H1 (cell line): ENCODE measurements at regions not wholly inside any gene's neighbourhood (a gene's known extent, or its start where the extent isn't known, plus 50 kb on each side); places are given as distances from the start of the nearest gene placed in this dataset.

Experiments used
- CTCF ChIA-PET: fragments of 300-600 bp; sonication (Branson Sonifier 250); formaldehyde crosslinking; loops from one replicate; lab custom pipeline; 2021; ENCODE audit not compliant: partially characterized antibody; lab: Charles Lee
- POLR2A ChIA-PET: fragments of 300-600 bp; sonication (Branson Sonifier 250); formaldehyde crosslinking; loops from one replicate; lab custom pipeline; 2021; ENCODE audit warnings: inconsistent platforms; ENCODE audit not compliant: partially characterized antibody; lab: Charles Lee
- DNase-seq, 2 experiments: peaks; one replicate each; pipeline versions ENCODE4 v3.0.0 to v3.0.0-alpha.2; 2010 to 2022; ENCODE audit warnings: low spot score in 2 of 2, low read depth in 1 of 2, mixed read lengths in 1 of 2
- FAIRE-seq: peaks from 2 replicates; lab custom pipeline; 2011; peaks lifted over from hg19 to GRCh38; lab: Jason Lieb, UNC
- H2AFZ ChIP-seq: 2 replicates; pipeline ENCODE4 v1.8.1; 2012; ENCODE audit warnings: low read length, inconsistent platforms
- H2AK5ac ChIP-seq: 2 replicates; pipeline ENCODE4 v1.6.1; 2013; ENCODE audit warnings: low read depth, low read length
- H2BK120ac ChIP-seq: replicated peaks from 2 replicates; pipeline ENCODE3; 2013; ENCODE audit warnings: low read depth, low read length, inconsistent platforms
- H2BK12ac ChIP-seq: 2 replicates; pipeline ENCODE4 v1.6.1; 2013; ENCODE audit warnings: low read depth, low read length
- H2BK15ac ChIP-seq: 2 replicates; pipeline ENCODE4 v1.6.1; 2013; ENCODE audit warnings: low read length
- H2BK20ac ChIP-seq: 2 replicates; pipeline ENCODE4 v1.6.1; 2013; ENCODE audit warnings: low read length
- H2BK5ac ChIP-seq: 2 replicates; pipeline ENCODE4 v1.6.1; 2013; ENCODE audit warnings: low read depth, low read length
- H3K14ac ChIP-seq: 2 replicates; pipeline ENCODE4 v1.6.1; 2013; ENCODE audit warnings: inconsistent platforms; ENCODE audit not compliant: insufficient read length
- H3K18ac ChIP-seq: 2 replicates; pipeline ENCODE4 v1.6.1; 2013; ENCODE audit warnings: low read length; ENCODE audit errors: extremely low read depth
- H3K23ac ChIP-seq: 2 replicates; pipeline ENCODE4 v1.6.1; 2013; ENCODE audit warnings: inconsistent platforms; ENCODE audit not compliant: insufficient read length
- H3K23me2 ChIP-seq: 2 replicates; pipeline ENCODE4 v1.6.1; 2013; ENCODE audit warnings: low read depth, low read length
- H3K27ac ChIP-seq: 2 replicates; pipeline ENCODE4 v1.6.1; 2011; ENCODE audit warnings: low read depth, low read length, inconsistent platforms
- H3K27me3 ChIP-seq, 4 experiments: replicated peaks in 1 of 4; 1 replicate in 1 of 4; 2 replicates in 3 of 4; pipeline versions ENCODE4 v1.6.1 to v1.8.1; 2011 to 2013; ENCODE audit warnings: low read length in 3 of 4, mild to moderate bottlenecking in 3 of 4, inconsistent platforms in 2 of 4, mixed read lengths in 2 of 4, moderate library complexity in 1 of 4; ENCODE audit not compliant: control insufficient read depth in 3 of 4, insufficient read depth in 3 of 4; ENCODE audit errors: extremely low read depth in 1 of 4
- H3K36me3 ChIP-seq, 4 experiments: 2 replicates each; pipeline versions ENCODE4 v1.6.1 to v1.8.1; 2011 to 2013; ENCODE audit warnings: mild to moderate bottlenecking in 4 of 4, low read length in 3 of 4, moderate library complexity in 2 of 4, control low read depth in 1 of 4, inconsistent platforms in 1 of 4; ENCODE audit not compliant: insufficient read depth in 4 of 4, control insufficient read depth in 2 of 4
- H3K4ac ChIP-seq: replicated peaks from 2 replicates; pipeline ENCODE3; 2013; ENCODE audit warnings: low read length, low read depth, mixed read lengths, inconsistent platforms; ENCODE audit not compliant: insufficient read length
- H3K4me1 ChIP-seq, 4 experiments: replicated peaks in 1 of 4; 1 replicate in 1 of 4; 2 replicates in 3 of 4; pipeline versions ENCODE4 v1.6.1 to v1.8.1; 2011 to 2013; ENCODE audit warnings: low read length in 3 of 4, inconsistent platforms in 2 of 4, mixed read lengths in 1 of 4; ENCODE audit not compliant: insufficient read depth in 4 of 4, control insufficient read depth in 3 of 4
- H3K4me2 ChIP-seq, 2 experiments: 2 replicates each; pipeline versions ENCODE4 v1.6.1 to v1.8.1; 2011 to 2013; ENCODE audit warnings: low read depth in 2 of 2, low read length in 2 of 2, control low read depth in 1 of 2, inconsistent platforms in 1 of 2, mild to moderate bottlenecking in 1 of 2; ENCODE audit not compliant: insufficient read depth in 1 of 2
- H3K4me3 ChIP-seq, 4 experiments: fragments of 200-600, 300-600 bp in 1 of 4; sonication (generic), shearing (Covaris generic), sonication (Bioruptor Twin) in 1 of 4; 2 replicates each; pipeline versions ENCODE4 v1.5.1 to v1.8.1; 2011 to 2016; ENCODE audit warnings: low read length in 4 of 4, low read depth in 3 of 4, control low read depth in 2 of 4, inconsistent platforms in 2 of 4, mild to moderate bottlenecking in 2 of 4, mixed read lengths in 1 of 4, moderate library complexity in 1 of 4; ENCODE audit not compliant: insufficient read depth in 2 of 4; ENCODE audit errors: extremely low read depth in 1 of 4
- H3K56ac ChIP-seq: replicated peaks from 2 replicates; pipeline ENCODE3; 2013; ENCODE audit warnings: low read depth, mild to moderate bottlenecking, mixed read lengths, low read length, inconsistent platforms; ENCODE audit not compliant: insufficient read length
- H3K79me1 ChIP-seq: 2 replicates; pipeline ENCODE4 v1.6.1; 2013; ENCODE audit warnings: low read depth, low read length, control low read depth
- H3K79me2 ChIP-seq, 2 experiments: 2 replicates each; pipeline versions ENCODE4 v1.6.1 to v1.8.1; 2012 to 2013; ENCODE audit warnings: low read length in 2 of 2, mild to moderate bottlenecking in 2 of 2, inconsistent platforms in 1 of 2; ENCODE audit not compliant: insufficient read depth in 2 of 2, control insufficient read depth in 1 of 2
- H3K9ac ChIP-seq, 4 experiments: replicated peaks in 1 of 4; 1 replicate in 1 of 4; 2 replicates in 3 of 4; pipeline versions ENCODE4 v1.6.1 to v1.8.1; 2011 to 2013; ENCODE audit warnings: low read depth in 3 of 4, low read length in 3 of 4, control low read depth in 2 of 4, mild to moderate bottlenecking in 2 of 4, moderate library complexity in 2 of 4, inconsistent platforms in 1 of 4; ENCODE audit errors: extremely low read depth in 1 of 4
- H3K9me3 ChIP-seq, 2 experiments: 2 replicates each; pipeline versions ENCODE4 v1.6.1 to v1.8.1; 2012 to 2013; ENCODE audit warnings: mild to moderate bottlenecking in 2 of 2, moderate library complexity in 2 of 2, control low read depth in 1 of 2, inconsistent platforms in 1 of 2, low read depth in 1 of 2, low read length in 1 of 2, mixed read lengths in 1 of 2; ENCODE audit not compliant: insufficient read depth in 2 of 2
- H4K20me1 ChIP-seq, 2 experiments: replicated peaks in 1 of 2; 2 replicates each; pipeline versions ENCODE3 to v1.8.1; 2011 to 2013; ENCODE audit warnings: inconsistent platforms in 2 of 2, low read length in 2 of 2, mild to moderate bottlenecking in 1 of 2; ENCODE audit not compliant: insufficient read depth in 2 of 2, control insufficient read depth in 1 of 2
- H4K5ac ChIP-seq: 2 replicates; pipeline ENCODE4 v1.6.1; 2013; ENCODE audit warnings: low read length, low read depth, mixed read lengths, inconsistent platforms; ENCODE audit not compliant: insufficient read length
- H4K8ac ChIP-seq: 2 replicates; pipeline ENCODE4 v1.8.0; 2013; ENCODE audit warnings: mild to moderate bottlenecking, moderate library complexity, low read length, inconsistent platforms; ENCODE audit not compliant: insufficient read depth; ENCODE audit errors: extremely low read depth
- H4K91ac ChIP-seq: replicated peaks from 2 replicates; pipeline ENCODE3; 2013; ENCODE audit warnings: low read length, mixed read lengths, inconsistent platforms; ENCODE audit not compliant: insufficient read length
- BRCA1 ChIP-seq: IDR thresholded peaks from 2 replicates; pipeline ENCODE4 v1.6.1; 2012; ENCODE audit warnings: low read depth, low read length, improper control_type of control experiment
- PHF8 ChIP-seq: fragments of 200-600 bp; sonication (generic); conservative IDR thresholded peaks from 2 replicates; pipeline ENCODE4 v1.7.1; 2012; ENCODE audit warnings: low read depth, mild to moderate bottlenecking, inconsistent platforms, low read length, moderate library complexity
- SIX5 ChIP-seq: IDR thresholded peaks from 2 replicates; pipeline ENCODE4 v1.6.1; 2011; ENCODE audit warnings: mild to moderate bottlenecking, low read depth, low read length
- TCF12 ChIP-seq: IDR thresholded peaks from 2 replicates; pipeline ENCODE4 v1.6.1; 2011; ENCODE audit warnings: low read depth, mild to moderate bottlenecking, low read length
- WGBS, 2 experiments: shearing (Covaris generic) in 1 of 2; methylation state at CpG; one replicate each; pipeline versions ENCODE4 v1.1.6 to v1.1.7; 2013 to 2015; ENCODE audit warnings: low lambda C conversion rate in 2 of 2, mixed read lengths in 2 of 2, inconsistent platforms in 1 of 2, low coverage in 1 of 2, missing lambda C conversion rate in 1 of 2; ENCODE audit not compliant: insufficient replicate concordance in 2 of 2, insufficient coverage in 1 of 2, insufficient read length in 1 of 2; ENCODE audit errors: extremely low coverage in 1 of 2, missing lambda C conversion rate in 1 of 2; 5-methylcytosine and 5-hydroxymethylcytosine counted together

- Histone ChIP-seq H2BK120ac (no peak overlapping the region), H3K23ac (no peak overlapping the region), H3K9ac (no peak overlapping the region), H2AFZ (no peak overlapping the region), H2AK5ac (no peak overlapping the region), H2BK5ac (no peak overlapping the region), H3K4me3 (no peak overlapping the region), H3K36me3 (no peaks in the 10 kb centered on the region), H3K27me3 (no peaks in the 10 kb centered on the region), H3K4me2 (no peak overlapping the region), H3K79me1 (no peaks in the 10 kb centered on the region), H3K23me2 (no peaks in the 10 kb centered on the region), H4K5ac (no peak overlapping the region), H4K91ac (no peak overlapping the region), H4K20me1 (no peaks in the 10 kb centered on the region), H2BK12ac (no peak overlapping the region), H3K56ac (no peak overlapping the region), H2BK20ac (no peak overlapping the region), H3K4ac (no peak overlapping the region), H3K4me1 (no peaks in the 10 kb centered on the region), H3K14ac (no peak overlapping the region), H4K8ac (no peak overlapping the region), H2BK15ac (no peak overlapping the region), H3K18ac (no peak overlapping the region), H3K27ac (no peak overlapping the region), H3K79me2 (no peaks in the 10 kb centered on the region), H3K9me3 (no peaks in the 10 kb centered on the region)
- ChIA-PET CTCF (interaction anchor here (0.7 kb wide), 1 partner anchor 202 kb away, joined by 3 read pairs; no protein-coding TSS in a partner anchor), POLR2A (no interaction called here)
- no peak for DNase-seq
- no peak for FAIRE-seq
- WGBS, 2 experiments, result 90% methylated on average over 2 of the region's 2 CpGs; no CpG with 5 or more reads in 1 of the 2 experiments
- TF ChIP-seq BRCA1 (no peak), PHF8 (no peak), TCF12 (no peak), SIX5 (no peak)
Measured at GRCh38 chr1:98288494-98288893, 367.7 kb upstream of the DPYD start.
